Panc1 (cell line): ENCODE measurements at regions not wholly inside any gene's neighbourhood (a gene's known extent, or its start where the extent isn't known, plus 50 kb on each side); places are given as distances from the start of the nearest gene placed in this dataset.

Source experiments
- CTCF ChIP-seq: fragments of 450-650 bp; IDR thresholded peaks from 2 replicates; pipeline ENCODE4 v1.5.1; 2017; ENCODE audit warnings: mild to moderate bottlenecking
- POLR2AphosphoS5 ChIP-seq: IDR thresholded peaks from 2 replicates; pipeline ENCODE4 v1.6.1; 2012; ENCODE audit warnings: mild to moderate bottlenecking, low read depth, low read length, moderate library complexity
- REST ChIP-seq, 2 experiments: IDR thresholded peaks; 2 replicates each; pipeline ENCODE4 v1.6.1; 2011 to 2012; ENCODE audit warnings: low read depth in 2 of 2, control low read depth in 1 of 2, low read length in 1 of 2, mild to moderate bottlenecking in 1 of 2, moderate library complexity in 1 of 2; ENCODE audit not compliant: insufficient read depth in 1 of 2
- SIN3A ChIP-seq: IDR thresholded peaks from 2 replicates; pipeline ENCODE4 v1.6.1; 2012; ENCODE audit warnings: low read depth, mild to moderate bottlenecking, low read length, moderate library complexity, borderline replicate concordance; ENCODE audit not compliant: insufficient read depth
- TCF7L2 ChIP-seq: IDR thresholded peaks from 2 replicates; pipeline ENCODE4 v1.6.1; 2011; ENCODE audit warnings: mild to moderate bottlenecking, low read depth, low read length, inconsistent platforms

DNA sequence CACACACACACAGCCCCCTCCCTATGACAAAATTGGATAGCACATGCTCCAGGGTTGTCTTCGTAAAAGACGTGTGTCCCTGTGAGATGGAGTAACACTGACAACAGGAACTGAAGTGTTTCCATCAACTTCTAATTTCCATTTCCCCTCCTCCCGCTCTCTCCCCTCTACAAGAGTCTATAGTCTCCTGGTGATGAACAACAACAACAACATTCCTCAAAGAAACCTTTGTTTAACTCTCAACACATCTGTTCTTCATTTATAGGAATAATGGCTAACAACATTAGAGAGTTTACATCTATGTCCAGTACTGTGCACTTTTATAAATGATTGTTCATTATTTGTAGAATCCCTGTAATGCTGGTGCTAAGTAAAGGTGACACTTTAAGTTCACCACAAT is 205.8 kb upstream of the SSTR4 start:
- TF ChIP-seq CTCF (no peak), REST (IDR thresholded peaks at IDR 0.05; ENCODE audit: insufficient read depth in 1 of 2, low read depth in 2 of 2, low read length in 1 of 2) (no peak), TCF7L2 (no peak), POLR2AphosphoS5 (no peak), SIN3A (no peak)
